ENCODE measurements at regions not wholly inside any gene's neighbourhood (a gene's known extent, or its start where the extent isn't known, plus 50 kb on each side); places are given as distances from the start of the nearest gene placed in this dataset.

- TF ChIP-seq, protein P1, sequence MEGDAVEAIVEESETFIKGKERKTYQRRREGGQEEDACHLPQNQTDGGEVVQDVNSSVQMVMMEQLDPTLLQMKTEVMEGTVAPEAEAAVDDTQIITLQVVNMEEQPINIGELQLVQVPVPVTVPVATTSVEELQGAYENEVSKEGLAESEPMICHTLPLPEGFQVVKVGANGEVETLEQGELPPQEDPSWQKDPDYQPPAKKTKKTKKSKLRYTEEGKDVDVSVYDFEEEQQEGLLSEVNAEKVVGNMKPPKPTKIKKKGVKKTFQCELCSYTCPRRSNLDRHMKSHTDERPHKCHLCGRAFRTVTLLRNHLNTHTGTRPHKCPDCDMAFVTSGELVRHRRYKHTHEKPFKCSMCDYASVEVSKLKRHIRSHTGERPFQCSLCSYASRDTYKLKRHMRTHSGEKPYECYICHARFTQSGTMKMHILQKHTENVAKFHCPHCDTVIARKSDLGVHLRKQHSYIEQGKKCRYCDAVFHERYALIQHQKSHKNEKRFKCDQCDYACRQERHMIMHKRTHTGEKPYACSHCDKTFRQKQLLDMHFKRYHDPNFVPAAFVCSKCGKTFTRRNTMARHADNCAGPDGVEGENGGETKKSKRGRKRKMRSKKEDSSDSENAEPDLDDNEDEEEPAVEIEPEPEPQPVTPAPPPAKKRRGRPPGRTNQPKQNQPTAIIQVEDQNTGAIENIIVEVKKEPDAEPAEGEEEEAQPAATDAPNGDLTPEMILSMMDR (IDR thresholded peaks at IDR 0.05) = no peak
- TF ChIP-seq SIN3A (IDR thresholded peaks at IDR 0.05; ENCODE audit: borderline replicate concordance, insufficient read depth, low read depth, low read length) = no peak
- TF ChIP-seq POLR2AphosphoS5 (IDR thresholded peaks at IDR 0.05; ENCODE audit: low read depth, low read length) = no peak
- no peak; a peak in 1 of 4 replicates for TF ChIP-seq REST (IDR thresholded peaks at IDR 0.05; ENCODE audit: insufficient read depth in 1 of 2, low read depth in 2 of 2, low read length in 1 of 2)
- no peak; the same call in 1 of the 2 replicates for TF ChIP-seq TCF7L2 (IDR thresholded peaks at IDR 0.05; ENCODE audit: low read depth, low read length)
Measured at GRCh38 chr1:80392529-80392928, 1386.0 kb upstream of the ADGRL4 start.

All from Panc1 (cell line).